ENCODE measurements at regions not wholly inside any gene's neighbourhood (a gene's known extent, or its start where the extent isn't known, plus 50 kb on each side); places are given as distances from the start of the nearest gene placed in this dataset.

DNA sequence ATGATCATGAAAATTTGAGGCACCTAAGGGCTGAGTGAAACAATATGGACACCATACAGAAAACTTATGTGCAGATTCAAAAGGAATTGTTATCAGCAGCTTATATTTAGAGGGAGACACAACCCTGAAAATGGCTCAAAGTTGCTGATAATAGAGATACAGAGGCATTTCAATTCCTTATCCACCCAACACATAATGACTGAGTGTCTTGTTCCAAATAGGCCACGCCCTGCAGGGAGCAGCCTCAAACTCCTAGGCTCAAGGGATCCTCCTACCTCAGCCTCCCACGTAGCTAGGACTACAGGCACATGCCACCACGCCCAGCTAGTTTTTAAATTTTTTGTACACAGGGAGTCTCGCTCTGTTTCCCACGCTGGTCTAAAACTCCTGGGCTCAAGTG, 79.0 kb downstream of the LBH start:
- no peak for DNase-seq

DNA sequence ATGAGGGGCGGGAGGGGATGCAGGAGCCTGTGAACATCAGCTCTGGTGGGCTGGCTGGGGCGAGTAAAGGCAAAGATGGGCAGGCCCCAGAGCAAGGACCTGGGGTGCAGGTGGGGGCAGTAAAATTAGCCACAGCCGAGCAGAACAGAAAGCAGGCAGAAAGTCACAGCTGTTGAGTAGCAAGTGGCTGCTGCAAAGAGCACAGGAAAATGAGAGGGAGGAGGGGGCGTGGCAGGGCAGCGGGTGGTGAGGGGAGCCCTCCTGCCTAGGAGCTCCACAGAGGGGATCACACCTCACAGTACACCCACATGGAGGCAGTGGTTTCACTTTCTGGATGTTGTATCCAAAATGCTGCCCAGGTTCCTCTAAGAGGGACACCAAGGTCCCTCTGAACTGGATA, 79.6 kb downstream of the LBH start:
- DNase-seq: no peak

DNA sequence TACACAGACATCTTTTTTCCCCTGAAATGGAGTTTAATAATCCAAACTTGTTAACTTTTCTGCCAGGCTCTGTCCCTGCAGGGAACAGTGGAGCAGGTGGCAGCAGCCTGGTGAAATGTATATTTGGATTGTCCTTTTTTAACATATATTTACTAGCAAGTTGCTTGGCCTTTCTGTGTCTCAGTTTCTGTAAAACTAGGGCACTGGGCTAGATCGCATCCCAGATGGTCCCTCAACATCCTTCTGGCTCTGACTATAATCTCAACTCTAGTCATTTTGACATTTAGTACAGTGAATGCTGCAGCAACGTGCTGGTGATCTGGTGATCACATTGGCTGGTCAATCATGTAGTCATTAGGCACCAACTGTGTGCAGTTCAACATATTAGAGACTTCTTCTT, 80.4 kb downstream of the LBH start:
- DNase-seq: no peak

DNA sequence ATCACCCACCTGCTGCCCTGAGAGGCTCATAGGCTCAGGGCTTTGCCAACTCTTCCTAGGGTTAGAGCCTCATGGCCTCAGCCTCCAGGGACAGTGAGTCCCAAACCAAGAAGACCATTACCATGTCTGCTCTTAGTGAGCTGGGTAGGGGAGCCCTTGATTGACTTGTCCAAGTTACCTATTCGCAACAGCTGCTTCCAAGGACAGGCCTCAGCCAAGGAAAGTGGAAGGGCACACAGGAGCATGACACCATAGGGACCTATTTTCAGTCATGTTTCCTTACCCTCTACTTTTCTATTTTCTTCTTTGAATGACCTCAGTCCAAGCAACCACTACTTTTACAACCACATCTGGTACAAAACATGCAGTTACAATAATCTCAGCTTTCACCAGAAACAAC, 81.6 kb downstream of the LBH start:
- no peak for DNase-seq

DNA sequence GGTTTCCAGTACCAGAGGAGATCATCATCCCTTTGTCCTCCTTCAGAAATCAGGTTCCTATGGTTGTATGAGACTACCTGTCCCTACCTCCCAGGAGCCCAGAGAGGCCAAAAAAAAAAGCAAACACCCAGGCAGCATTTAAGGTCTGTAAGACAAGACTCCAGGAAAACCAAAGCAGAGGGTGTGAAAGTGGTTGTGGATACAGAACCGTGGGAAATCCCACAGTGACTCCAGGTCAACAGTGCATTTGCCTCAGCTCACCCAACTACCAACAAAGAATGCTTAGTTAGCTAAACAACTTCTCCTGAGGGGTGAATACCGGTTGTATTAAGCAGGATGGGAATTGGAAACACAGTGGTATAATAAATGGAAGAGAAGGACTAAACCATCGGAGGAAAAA, 83.6 kb downstream of the LBH start:
- no peak for DNase-seq

DNA sequence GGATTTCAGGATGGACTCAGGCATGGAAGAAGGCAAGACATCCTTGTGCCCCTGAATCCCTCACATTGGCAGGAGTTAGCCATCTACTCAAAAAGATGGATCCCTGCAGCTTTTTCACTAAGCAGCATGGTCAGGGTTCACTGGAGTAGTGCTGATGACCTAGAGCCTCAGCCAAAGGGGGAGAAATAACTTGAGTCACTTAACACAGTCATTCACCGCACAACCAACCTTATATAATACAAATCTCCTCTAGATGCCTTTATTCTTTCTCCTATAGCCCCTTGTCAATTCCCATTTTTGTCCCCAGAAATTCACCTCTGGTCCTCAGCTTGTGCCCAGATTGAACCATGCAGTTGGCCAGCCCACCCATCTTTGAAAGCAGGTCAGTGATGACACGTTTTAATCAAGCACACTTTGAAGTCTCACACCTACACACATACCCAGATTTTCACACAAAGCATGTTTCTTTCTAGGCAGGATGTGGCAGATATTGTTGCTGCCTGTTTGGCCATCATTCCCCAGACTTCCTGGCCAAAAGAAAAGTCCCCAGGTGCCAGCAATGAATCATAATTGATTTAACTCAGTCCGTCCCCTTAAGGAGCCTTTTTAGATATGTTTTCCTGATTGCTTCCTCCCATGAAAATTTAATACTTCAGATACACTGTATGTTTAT, 84.2 kb downstream of the LBH start:
- DNase-seq: no peak

DNA sequence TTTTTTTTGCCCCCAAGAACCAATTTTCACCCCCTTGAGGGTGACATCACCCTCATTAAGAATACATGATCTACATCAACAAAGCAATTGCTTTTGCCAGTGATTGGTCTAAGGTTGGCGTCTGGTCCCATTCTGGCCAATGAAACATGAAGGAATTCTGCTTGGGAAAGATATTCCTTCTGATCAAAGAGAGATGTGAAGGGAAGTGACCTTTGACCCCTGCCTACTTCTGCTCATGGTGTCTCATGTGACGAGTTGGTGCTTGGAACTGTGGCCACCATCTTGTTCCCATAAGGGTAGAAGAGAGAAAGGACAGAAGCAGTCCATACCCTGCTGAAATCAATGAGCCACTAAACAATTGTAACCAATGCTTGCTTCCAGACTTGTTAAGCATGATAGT, 85.1 kb downstream of the LBH start:
- no peak for DNase-seq

DNA sequence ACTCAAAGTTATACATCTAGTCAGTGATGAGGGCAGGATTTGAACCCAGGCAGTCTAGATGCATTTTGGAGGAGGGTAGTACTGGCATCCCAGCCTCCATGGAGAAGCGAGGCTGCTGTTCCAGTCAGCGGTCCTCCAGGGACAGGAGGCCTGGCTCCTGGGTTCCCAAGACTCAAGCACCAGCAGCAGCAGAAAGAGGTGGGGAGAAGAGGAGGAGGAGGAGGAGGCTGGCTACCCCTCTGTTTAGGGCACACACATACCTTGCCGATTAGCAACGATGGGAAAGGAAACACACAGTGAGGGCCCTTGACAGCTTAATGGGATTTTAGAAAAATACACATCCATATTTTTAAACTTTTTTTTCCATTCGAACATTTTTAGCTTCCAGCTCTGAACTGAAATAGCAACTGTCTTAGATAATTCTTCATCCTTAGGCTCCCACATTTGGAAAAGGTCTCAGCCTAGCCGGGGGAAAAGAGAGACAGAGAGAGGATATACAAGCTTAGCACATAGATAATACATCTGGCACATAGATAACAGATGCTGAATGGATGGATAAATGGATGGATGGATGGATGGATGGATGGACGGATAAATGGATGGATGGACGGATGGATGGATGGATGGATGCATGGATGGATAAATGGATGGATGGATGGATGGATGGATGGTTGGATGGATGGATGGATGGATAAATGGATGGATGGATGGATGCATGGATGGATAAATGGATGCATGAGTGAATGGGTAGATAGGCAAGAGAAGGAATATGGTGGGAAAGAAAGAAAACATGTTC, 87.9 kb downstream of the LBH start:
- DNase-seq: no peak

DNA sequence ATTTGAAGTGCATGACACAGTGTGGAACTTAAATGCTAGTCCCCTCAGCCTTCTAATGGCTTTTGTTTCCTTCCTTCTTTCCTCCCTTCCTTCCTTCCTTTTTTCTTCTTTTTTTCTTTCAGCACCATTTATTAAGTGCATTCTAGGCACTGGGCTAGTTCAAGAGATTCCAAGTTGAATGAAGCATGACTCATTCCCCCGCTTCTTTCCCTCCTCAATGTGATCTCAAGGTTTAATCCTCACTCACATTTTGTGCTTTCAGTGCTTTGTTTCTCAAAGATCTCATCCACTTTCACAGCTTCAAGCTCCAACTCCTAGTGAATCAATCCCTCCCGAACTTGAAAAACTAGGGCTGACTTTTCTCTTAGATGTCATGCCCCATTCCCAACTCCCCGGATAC, 90.1 kb downstream of the LBH start:
- DNase-seq: no peak

DNA sequence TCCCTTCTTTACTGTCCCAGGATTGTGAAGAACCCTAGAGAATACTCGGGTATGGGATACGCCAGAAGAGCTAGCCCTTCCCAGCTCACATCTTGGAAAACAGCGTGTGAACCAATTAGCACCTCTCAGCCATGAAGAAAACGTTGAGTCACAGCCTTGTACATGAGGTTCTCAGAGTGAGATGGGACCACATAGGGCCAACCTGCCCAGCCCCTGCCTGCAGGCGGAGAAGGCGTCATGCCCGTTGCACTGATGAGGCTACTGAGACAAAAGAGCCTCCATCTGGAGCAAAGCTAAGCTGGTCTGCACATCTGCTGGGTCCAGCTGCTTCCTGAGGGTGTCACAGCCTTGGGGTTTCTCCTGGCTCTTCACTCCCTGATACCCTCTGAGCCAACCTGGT, 92.2 kb downstream of the LBH start:
- no peak for DNase-seq

DNA sequence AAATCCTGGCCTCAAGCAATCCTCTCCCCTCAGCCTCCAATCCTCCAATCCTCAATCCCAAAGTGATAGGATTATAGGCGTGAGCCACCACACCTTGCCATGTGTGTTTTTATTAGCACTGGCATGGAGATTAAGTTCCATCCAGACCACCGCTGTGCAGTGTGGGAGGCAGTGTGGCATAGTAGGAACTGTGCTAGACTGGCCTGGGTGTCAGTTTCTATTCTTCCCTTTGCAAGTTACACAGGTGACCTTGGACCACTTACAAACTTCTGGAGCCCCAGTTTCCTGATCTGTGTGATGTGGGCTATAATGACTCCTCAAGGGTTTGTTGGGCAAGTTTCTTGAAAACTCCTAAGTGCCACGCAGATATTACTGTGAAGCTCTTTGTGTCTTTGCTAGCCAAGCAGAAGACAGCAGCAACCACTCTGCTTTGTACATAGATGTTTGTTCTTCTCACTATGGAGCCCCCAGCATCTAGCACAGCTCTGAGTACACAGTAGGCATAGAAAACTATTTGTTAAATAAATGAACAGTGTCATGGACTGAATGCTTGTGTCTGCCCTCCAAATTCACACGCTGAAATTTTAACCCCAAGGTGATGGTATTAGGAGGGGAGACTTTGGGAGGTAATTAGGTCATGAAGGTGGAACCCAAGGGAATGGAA, 93.0 kb downstream of the LBH start:
- no peak for DNase-seq

DNA sequence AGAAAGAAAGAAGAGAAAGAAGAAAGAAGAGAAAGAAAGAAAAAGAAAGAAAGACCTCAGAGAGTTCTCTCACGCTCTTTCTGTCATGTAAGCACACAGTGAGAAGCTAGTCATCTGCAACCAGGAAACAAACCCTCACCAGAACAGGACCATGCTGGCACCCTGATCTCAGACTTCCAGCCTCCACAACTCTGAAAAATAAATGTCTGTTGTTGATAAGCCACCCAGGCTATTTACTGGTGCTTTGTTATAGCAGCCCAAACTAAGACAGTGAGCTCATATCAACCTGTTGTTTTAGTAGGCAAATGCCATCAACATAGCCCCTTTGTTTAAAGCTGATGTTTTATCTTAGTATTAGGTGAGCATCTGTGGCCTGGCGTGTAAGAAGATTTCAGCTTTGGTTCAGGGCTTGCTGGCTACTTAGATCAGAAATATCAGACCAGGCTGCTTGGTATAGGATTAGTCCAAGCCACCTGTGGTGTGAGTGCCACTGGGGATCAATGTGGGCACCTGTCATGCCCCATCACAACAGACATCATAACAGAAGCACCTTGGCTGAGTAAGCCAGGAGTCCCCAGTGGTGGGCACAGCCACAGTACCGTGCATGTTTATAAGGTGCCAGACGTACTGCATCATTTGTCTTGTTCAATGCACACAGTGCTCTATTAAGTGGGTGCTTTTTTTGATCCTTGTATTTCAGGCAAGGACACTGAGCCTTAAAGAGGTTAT, 94.4 kb downstream of the LBH start:
- DNase-seq: no peak

DNA sequence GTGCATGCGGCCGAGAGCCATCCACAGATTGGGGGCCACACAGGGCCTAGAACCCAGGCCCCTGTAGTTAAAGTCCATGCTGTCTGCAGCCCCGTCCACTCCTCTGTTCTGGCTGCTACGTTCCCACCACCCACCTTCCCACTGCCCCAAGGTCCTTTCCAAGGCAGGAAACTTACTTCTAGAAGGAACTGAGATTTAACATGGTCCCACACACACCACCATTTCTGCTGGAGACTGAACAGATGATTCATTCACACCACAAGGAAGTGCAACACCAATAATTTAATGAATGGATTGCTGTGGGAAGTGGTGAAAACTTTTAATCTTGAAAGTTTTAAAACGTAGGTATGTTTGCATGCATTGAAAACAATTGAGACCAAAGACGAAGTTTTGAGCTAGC, 95.2 kb downstream of the LBH start:
- no peak for DNase-seq

DNA sequence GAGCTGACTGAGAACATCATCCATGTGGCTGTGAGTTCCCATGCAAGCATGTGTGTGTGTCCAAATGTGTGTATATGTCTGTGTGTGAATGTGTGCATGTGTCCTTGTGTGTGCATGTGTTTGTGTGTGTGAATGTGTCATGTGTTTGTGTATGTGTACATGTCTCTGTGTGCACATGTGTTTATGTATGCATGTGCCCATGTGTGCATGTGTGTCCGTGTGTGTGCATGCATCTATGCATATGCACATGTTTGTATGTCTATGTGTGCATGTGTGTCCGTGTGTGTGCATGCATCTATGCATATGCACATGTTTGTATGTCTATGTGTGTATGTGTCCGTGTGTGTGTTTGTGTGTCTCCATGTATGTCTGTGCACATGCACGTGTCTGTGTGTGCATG, 99.7 kb downstream of the LBH start:
- DNase-seq: no peak

DNA sequence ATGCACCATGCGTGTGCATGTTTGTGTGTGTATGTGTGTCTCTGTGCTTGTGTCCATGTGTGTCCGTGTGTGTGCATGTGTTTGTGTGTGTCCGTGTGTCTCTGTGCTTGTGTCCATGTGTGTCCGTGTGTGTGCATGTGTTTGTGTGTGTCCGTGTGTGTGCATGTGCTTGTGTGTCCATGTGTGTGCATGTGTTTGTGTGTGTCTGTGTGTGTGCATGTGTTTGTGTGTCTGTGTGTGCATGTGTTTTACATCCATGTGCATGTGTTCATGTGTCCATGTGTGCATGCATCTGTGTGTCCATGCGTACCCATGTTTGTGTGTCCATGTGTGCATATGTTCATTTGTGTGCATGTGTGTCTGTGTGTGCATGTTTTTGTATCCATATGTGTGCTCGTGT, 100.5 kb downstream of the LBH start:
- DNase-seq: no peak

DNA sequence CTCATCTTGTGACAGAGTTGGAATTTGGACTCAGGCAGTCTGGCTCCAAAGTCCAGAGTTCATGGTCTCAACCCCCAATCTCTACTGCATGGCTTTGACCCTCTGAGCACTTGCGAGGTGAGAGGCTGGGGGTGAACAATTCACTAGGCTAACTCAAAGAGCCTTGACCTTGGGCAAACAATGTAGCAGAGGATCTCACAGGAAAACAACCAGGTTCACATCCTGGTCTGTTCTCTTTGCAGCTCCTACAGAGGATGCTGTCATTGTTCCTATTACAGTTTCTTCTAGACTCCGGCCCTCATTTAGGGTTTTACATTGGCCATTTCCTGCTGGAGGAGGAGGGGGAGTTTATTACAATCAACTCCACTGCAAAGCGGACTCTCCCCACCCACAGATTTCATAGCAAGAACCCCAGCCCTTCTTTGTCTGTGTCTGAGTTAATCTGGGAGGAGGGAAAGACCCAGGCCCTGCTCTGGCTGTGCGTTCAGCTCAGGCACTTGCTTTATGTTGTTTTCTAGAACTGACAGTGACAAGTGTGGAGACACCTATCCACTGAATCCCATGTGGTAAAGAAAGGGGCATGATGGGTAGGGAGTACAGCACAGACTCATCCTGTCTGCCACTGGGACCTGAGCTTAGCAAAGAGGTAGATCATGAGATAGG, 101.6 kb downstream of the LBH start:
- DNase-seq: no peak

DNA sequence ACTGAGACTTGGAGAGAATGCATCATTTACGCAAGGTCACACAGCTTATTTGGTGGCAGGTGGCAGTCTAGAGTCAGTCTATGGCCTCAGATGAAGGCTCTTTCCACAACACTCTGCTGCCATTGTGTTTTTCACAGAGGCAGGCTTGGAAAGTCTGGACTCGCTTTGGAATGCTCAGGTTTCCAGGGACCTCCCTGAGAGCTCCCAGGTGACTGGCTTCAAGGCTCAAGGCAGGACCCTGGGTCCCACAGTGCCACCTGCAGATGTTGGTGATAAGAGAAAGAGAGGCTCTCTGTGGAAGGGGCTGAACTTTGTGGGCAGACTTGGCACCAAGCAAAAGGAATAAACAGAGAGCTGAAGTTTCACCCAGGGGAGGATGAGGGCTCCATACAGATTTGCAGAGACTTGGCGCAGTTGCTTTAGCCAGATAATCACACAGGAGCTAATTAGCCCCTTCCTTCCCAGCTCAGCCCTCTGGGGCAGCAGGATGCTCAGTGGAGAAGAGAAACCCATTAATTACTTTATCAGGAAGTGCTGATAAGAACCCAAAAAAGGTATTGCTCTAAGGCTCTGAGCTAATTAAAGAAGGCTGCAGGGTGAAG, 103.5 kb downstream of the LBH start:
- no peak for DNase-seq

DNA sequence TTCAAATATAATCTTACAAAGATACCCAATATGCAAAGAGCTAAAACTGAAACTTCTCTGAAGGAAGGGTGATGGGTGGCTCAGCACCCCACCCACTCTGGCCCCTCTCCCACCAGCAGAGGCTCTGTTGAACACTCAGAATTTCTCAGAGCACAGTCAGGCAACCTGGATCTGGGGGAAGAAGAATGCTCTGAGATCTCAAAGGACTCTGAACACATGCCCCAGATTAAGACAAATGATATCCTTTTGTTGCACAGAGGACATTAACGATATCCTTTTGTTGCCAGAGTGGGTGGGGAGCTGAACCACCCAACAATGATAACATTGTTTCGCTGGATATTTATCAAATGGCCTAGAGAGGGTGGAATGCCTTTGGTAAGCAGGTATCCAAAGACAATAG, 104.8 kb downstream of the LBH start:
- DNase-seq: no peak

DNA sequence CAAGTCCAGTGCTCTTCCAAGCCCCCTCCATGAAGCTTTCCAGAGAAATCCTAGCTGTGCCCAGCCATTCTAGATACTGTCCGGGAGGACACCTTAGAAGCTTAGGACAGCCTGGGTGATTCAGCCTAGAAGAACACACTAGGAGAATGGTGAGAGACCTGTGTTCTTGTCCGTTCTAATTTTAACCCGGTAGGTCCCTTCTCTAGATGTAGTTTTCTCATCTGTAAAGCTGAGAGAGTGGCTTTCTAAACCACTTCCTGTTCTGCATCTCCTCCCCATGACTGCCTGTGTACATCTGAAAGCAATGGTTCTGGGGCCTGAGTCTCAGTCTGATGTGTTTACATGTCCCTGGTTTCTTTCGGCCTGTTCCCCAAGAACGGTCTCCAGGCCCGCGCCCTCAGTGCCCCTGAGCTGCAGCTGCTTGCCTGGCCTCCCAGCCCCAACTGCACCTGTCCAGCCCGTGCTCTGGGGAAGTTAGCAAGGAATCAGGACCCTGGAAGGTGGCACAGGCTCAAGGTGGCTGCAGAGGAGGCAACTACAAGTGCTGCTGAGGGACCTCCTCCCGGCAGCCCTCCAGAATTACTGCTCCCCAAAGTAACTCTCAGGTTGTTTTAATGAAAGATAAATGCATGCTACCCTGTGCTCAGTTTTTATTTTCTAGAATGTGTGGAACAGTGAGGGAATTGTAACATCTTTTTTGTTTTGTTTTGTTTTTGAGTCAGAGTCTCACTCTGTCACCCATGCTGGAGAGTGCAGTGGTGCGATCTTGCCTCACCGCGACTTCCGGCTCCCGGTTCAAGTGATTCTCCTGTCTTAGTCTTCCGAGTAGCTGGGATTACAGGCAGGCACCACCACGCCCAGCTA, 105.9 kb downstream of the LBH start:
- no peak for DNase-seq

DNA sequence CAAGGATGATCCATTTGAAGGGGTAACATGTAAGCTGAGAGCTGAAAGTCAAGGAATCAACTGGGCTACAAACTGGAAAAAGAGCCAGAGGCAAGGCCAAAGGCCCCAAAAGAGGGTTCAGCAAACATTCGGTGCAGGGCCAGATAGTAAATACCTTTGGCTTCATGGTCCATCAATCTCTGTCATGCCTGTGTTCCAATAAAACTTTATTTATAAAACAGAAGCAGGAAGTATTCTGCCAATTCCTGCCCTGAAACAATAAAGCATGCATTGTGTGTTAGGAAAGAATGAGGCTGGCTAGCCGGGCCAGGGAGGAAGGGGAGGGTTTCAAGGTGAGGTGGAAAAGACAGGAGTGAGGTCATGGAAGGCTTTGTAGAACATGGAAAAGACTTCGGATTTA, 107.1 kb downstream of the LBH start:
- DNase-seq: no peak

DNA sequence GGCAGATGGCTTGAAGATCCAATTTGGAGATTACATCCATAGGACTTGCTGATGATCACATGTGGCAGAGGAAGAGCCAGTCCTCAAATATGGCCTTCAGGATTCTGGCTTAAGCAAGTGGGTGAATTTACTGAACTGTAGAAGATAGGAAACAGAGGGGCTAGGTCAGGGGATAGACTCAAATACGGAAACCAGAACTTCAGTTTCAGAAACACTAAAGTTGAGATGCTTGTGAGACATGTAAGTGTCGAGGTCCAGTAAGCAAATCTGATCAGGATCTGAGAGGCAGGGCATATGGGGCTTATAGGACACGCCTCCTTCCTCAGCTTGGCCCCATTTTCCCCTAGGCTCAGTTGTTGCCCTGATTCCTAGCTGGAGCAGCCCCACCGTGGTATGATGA, 107.7 kb downstream of the LBH start:
- DNase-seq: no peak

Data from amniotic stem cell (primary cell).